H1 (cell line): ENCODE measurements at regions not wholly inside any gene's neighbourhood (a gene's known extent, or its start where the extent isn't known, plus 50 kb on each side); places are given as distances from the start of the nearest gene placed in this dataset.

Experiments used
- CBX5 ChIP-seq: fragments of 300-800, 300-1000 bp; sonication (generic); IDR thresholded peaks from 2 replicates; pipeline ENCODE4 v1.7.1; 2016; ENCODE audit warnings: antibody characterized with exemption, low read length, low read depth
- CEBPB ChIP-seq: IDR thresholded peaks from 2 replicates; pipeline ENCODE4 v1.6.1; 2012; ENCODE audit warnings: low read depth, low read length
- CTCF ChIP-seq, 3 experiments: IDR thresholded peaks; 1 replicate in 2 of 3; 2 replicates in 1 of 3; pipeline versions ENCODE4 v1.5.1 to v1.6.1; 2011; ENCODE audit warnings: low read length in 3 of 3, mild to moderate bottlenecking in 3 of 3, inconsistent platforms in 2 of 3, low read depth in 1 of 3, moderate library complexity in 1 of 3; ENCODE audit not compliant: insufficient read depth in 1 of 3; ENCODE audit errors: control extremely low read depth in 1 of 3
- EZH2 ChIP-seq: fragments of 200-600 bp; sonication (generic); IDR thresholded peaks from 2 replicates; pipeline ENCODE4 v1.7.1; 2012; ENCODE audit warnings: low read depth, mild to moderate bottlenecking, moderate library complexity, low read length, inconsistent platforms; ENCODE audit not compliant: severe bottlenecking
- GTF2F1 ChIP-seq: IDR thresholded peaks from 2 replicates; pipeline ENCODE4 v1.6.1; 2012; ENCODE audit warnings: low read depth, low read length, improper control_type of control experiment, borderline replicate concordance
- MAX ChIP-seq: IDR thresholded peaks from 2 replicates; pipeline ENCODE4 v1.6.1; 2012; ENCODE audit warnings: inconsistent platforms
- SIRT6 ChIP-seq: IDR thresholded peaks from one replicate; pipeline ENCODE4 v1.7.1; 2012; ENCODE audit warnings: low read length, inconsistent platforms

GRCh38 chr1:73026114-73026513 is 743.8 kb upstream of the NEGR1 start:
- TF ChIP-seq SIRT6: no peak
- TF ChIP-seq CTCF (IDR thresholded peaks at IDR 0.05; ENCODE audit: control extremely low read depth in 1 of 3, insufficient read depth in 1 of 3, low read depth in 1 of 3, low read length in 3 of 3): no peak
- no peak for TF ChIP-seq CBX5
- TF ChIP-seq GTF2F1: no peak
- no peak for TF ChIP-seq MAX
- no peak for TF ChIP-seq CEBPB
- TF ChIP-seq EZH2: no peak
